AG04449 (cell line): ENCODE measurements at regions not wholly inside any gene's neighbourhood (a gene's known extent, or its start where the extent isn't known, plus 50 kb on each side); places are given as distances from the start of the nearest gene placed in this dataset.

Experiments used
- CTCF ChIA-PET: fragments of 350-600 bp; formaldehyde crosslinking; extraction: SDS; loops from one replicate; lab custom pipeline; 2021; ENCODE audit warnings: antibody characterized with exemption; lab: Yijun Ruan, JAX
- POLR2A ChIA-PET: fragments of 400-600, 350-600 bp; formaldehyde crosslinking; extraction: SDS; loops from one replicate; lab custom pipeline; 2020; ENCODE audit warnings: antibody characterized with exemption, inconsistent platforms; lab: Yijun Ruan, JAX
- DNase-seq: peaks from one replicate; pipeline ENCODE4 v3.0.0-alpha.2; 2010; ENCODE audit warnings: low read depth, low spot score
- H3K4me3 ChIP-seq: 2 replicates; pipeline ENCODE4 v1.5.1; 2011; ENCODE audit warnings: low read depth, mild to moderate bottlenecking, control low read depth, low read length
- TF ChIP-seq, protein P1 (sequence below): IDR thresholded peaks from one replicate; pipeline ENCODE4 v1.5.1; 2011; ENCODE audit warnings: mild to moderate bottlenecking, moderate library complexity, low read length, control low read depth, inconsistent platforms; ENCODE audit not compliant: insufficient read depth; ENCODE audit errors: missing control alignments

DNA sequence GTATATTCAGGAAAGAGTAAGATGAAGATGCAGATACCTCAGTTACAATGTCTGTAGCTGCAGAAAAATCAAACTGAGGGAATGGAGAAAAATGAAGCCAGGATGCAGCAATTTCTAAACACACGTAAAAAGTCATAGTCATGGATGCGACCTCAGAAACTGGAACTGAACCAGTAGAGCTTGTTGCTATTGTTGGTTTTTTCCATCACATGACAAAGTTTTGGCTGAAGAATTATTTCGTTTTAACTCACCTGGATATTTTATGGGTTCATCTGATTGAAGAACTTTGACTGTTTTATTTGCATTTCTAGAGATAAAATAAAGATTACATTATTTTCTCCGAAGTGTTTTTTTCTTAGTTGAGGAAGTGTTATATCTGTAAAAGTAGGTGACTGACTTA is 591.2 kb downstream of the ZBBX start:
- DNase-seq = no peak
- TF ChIP-seq, protein P1, sequence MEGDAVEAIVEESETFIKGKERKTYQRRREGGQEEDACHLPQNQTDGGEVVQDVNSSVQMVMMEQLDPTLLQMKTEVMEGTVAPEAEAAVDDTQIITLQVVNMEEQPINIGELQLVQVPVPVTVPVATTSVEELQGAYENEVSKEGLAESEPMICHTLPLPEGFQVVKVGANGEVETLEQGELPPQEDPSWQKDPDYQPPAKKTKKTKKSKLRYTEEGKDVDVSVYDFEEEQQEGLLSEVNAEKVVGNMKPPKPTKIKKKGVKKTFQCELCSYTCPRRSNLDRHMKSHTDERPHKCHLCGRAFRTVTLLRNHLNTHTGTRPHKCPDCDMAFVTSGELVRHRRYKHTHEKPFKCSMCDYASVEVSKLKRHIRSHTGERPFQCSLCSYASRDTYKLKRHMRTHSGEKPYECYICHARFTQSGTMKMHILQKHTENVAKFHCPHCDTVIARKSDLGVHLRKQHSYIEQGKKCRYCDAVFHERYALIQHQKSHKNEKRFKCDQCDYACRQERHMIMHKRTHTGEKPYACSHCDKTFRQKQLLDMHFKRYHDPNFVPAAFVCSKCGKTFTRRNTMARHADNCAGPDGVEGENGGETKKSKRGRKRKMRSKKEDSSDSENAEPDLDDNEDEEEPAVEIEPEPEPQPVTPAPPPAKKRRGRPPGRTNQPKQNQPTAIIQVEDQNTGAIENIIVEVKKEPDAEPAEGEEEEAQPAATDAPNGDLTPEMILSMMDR = no peak
- ChIA-PET CTCF (no interaction called here), POLR2A (no interaction called here)
- no peak overlapping the region for H3K4me3 ChIP-seq

DNA sequence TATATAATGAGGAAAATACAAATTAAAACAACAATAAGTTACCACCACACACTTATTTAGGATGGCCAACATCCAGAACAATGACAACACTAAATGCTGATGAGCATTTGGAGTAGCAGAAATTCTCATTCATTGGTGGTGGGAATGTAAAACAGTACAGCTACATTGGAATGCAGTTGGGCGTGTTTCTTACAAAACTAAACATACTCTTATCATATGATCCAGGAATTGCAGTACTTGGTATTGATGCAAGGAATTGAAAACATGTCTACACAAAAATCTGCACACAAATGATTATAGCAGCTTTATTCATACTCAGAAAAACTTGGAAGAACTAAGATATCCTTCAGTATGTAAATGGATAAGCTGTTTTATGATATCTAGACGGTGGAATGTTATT is 594.2 kb downstream of the ZBBX start:
- no peak overlapping the region for H3K4me3 ChIP-seq
- TF ChIP-seq, protein P1 = no peak
- DNase-seq = no peak
- POLR2A ChIA-PET = no interaction called here
- CTCF ChIA-PET = no interaction called here

DNA sequence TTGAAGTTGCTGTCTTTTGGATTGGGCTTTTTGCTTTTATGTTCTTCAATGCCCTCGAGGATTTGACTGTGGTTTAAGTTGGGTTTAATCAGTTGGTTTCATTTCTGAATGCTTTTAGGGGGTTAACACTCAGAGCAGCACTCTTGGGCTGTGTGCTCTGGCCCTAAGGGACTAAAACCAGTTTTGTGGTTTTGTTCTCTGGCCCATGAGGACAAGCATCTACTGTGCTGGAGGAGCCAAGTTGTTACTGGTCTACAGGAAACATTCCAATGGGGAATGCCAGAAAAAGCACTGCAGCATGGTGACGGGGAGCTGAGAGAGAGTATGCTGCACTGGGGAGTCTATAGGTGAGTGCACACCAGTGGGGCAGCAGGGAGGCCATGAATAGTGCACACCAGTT is 596.9 kb downstream of the ZBBX start:
- CTCF ChIA-PET = no interaction called here
- TF ChIP-seq, protein P1 = no peak
- no peak overlapping the region for H3K4me3 ChIP-seq
- POLR2A ChIA-PET = no interaction called here
- no peak for DNase-seq

DNA sequence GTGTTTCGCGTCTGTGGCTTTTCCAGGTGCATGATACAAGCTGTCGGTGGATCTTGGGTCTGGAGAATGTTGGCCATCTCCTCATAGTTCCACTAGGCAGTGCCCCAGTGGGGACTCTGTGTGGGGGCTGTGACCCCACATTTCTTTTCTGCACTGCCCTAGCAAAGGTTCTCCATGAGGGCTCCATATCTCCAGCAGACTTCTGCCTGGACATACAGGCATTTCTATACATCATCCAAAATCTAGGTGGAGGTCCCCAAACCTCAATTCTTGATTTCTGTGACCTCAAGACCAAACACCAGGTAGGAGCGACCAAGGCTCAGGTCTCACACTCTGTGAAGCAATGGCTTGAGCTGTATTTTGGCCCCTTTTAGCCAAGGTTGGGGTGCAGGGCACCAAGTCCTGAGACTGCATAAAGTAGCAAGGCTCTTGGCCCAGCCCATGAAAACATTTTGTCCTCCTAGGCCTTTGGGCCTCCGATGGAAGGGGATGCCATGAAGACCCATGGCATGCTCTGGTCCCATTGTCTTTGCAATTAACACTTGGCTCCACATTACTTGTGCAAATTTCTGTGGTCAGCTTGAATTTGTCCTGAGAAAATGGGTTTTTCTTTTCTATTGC is 615.3 kb downstream of the ZBBX start:
- CTCF ChIA-PET = no interaction called here
- no peak overlapping the region for H3K4me3 ChIP-seq
- POLR2A ChIA-PET = no interaction called here
- TF ChIP-seq, protein P1 = no peak
- DNase-seq = no peak

DNA sequence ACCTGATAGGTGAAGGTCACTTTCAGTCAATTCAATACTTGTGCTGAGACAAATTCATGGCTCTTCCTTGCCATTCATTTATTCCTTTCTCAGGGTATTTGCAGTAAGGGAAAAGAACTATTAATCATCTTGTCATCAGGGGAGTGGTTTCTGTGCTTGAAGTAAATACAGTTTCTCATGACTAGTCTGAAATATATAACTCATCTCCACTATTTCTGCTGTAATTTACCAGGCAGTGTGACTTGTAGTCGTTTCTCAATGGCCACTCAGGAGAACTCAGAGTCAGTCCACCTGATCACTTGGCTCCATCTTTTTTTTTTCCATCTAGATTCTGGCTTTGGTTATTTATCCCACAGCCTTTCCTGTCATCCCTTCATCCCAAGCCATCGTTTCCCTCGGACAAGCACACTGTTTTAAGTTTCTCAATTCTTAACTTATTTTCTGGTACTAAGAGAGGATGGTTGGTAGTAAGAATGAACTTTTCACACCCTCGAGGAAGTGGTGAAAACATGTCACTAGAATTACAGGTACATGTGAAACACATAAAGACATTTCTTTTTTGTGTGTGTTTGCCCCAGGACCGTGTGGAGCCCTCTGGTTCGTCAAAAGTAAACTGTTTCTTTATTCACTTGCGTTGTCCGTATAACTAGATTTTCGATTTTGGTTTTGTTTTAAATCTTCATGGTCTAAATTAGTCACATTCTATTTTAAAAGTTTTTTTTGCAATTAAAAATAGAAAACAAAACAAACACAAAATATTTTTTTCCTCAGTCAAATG is 620.2 kb downstream of the ZBBX start:
- no peak for DNase-seq
- TF ChIP-seq, protein P1 = no peak
- POLR2A ChIA-PET = no interaction called here
- CTCF ChIA-PET = no interaction called here
- no peak overlapping the region for H3K4me3 ChIP-seq

DNA sequence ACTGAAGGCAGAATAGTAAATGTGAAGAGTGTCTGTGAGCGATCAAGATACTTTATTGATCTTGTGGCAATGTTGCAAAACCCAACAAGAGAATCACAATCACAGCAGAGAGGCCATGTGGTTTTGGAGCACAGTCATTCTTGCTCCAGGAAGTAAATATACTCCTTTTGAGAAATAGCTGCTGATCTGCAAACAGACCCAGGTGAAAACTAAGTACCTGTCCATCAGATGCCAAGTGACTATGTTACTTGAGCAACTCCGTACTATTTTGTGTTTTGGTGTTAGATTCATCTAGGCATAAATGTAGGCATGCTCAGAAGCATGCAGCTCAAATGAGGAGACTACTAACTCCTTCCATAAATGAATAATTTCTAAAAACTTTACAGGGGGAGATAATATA is 627.9 kb downstream of the ZBBX start:
- CTCF ChIA-PET = no interaction called here
- no peak overlapping the region for H3K4me3 ChIP-seq
- no peak for DNase-seq
- POLR2A ChIA-PET = no interaction called here
- TF ChIP-seq, protein P1 = no peak
